Esophagus squamous epithelium (tissue), 5 donors: ENCODE measurements at regions not wholly inside any gene's neighbourhood (a gene's known extent, or its start where the extent isn't known, plus 50 kb on each side); places are given as distances from the start of the nearest gene placed in this dataset.

Experiments used
- DNase-seq: peaks from one replicate; lab custom pipeline; 2025; lab: John Stamatoyannopoulos, UW
- H3K27ac ChIP-seq, 4 donors: fragments of 200-600 bp; sonication (generic); one replicate each; pipeline ENCODE4 v1.5.1; 2016 to 2019; ENCODE audit warnings: mild to moderate bottlenecking in 1 of 4
- H3K27me3 ChIP-seq, 4 donors: fragments of 200-600 bp; sonication (generic); 1 replicate in 3 of 4; 2 replicates in 1 of 4; pipeline versions ENCODE4 v1.5.1 to v1.6.0; 2017 to 2021; ENCODE audit warnings: antibody characterized with exemption in 1 of 4
- H3K36me3 ChIP-seq, 3 donors: fragments of 200-600 bp; sonication (generic); one replicate each; pipeline ENCODE4 v1.5.1; 2016 to 2019
- H3K4me1 ChIP-seq, 3 donors: fragments of 200-600 bp; sonication (generic); one replicate each; pipeline ENCODE4 v1.5.1; 2017 to 2019
- H3K4me3 ChIP-seq, 4 donors: fragments of 200-600 bp; sonication (generic); 1 replicate in 3 of 4; 2 replicates in 1 of 4; pipeline ENCODE4 v1.5.1; 2016 to 2019; ENCODE audit warnings: mild to moderate bottlenecking in 2 of 4, moderate library complexity in 1 of 4
- H3K9me3 ChIP-seq, 3 donors: fragments of 200-600 bp; sonication (generic); one replicate each; pipeline ENCODE4 v1.5.1; 2016 to 2019
- CTCF ChIP-seq, 6 experiments: fragments of 450-650 bp in 4 of 6; fragments of 200-600 bp in 2 of 6; sonication (generic) in 2 of 6; IDR thresholded peaks; one replicate each; pipeline ENCODE4 v1.5.1; 2016 to 2019; ENCODE audit warnings: antibody characterized with exemption in 6 of 6, mild to moderate bottlenecking in 4 of 6, moderate library complexity in 4 of 6
- POLR2A ChIP-seq, 4 donors: fragments of 450-650 bp; IDR thresholded peaks; one replicate each; pipeline ENCODE4 v1.6.1; 2017; ENCODE audit warnings: antibody characterized with exemption in 4 of 4, mild to moderate bottlenecking in 4 of 4, moderate library complexity in 3 of 4
- WGBS, 2 donors: methylation state at CpG; one replicate each; pipeline ENCODE4 v1.1.5; 2018; 5-methylcytosine and 5-hydroxymethylcytosine counted together
- intact Hi-C: fragments of 100-400 bp; cut with DNase I; formaldehyde crosslinking; loops from one replicate; pipeline ENCODE4 v1.15.0; 2022
- donor health status: DM: yes; HTN: yes; CAD: no.

DNA sequence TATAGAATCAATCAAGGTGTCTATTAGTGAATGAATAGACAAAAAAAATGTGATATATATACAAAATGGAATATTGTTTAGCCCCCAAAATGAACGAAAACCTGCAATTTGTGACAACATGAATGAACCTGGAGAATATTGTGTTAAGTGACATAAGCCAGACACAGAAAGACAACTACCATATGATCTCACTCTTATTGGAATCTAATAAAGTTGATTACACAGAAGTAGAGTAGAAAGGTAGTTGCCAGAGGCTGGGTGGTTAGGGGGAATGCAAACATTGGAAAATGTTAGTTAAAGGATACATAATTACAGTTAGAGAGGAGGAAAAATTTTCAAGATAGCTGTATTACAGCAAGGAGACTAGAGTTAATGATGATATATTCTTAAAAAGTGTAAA lies 1962.3 kb downstream of the EFNA5 start:
- Histone ChIP-seq H3K9me3 (no peaks in the 10 kb centered on the region), H3K27me3 (no peaks in the 10 kb centered on the region), H3K27ac (no peak overlapping the region), H3K4me1 (no peaks in the 10 kb centered on the region), H3K4me3 (no peak overlapping the region), H3K36me3 (no peaks in the 10 kb centered on the region)
- WGBS, 2 donors: 48 to 50% methylated on average over 1 of the region's 1 CpG
- no peak for TF ChIP-seq CTCF (IDR thresholded peaks at IDR 0.05)
- DNase-seq: no peak
- intact Hi-C loops: no loop called here

- Histone ChIP-seq H3K27me3 (no peaks in the 10 kb centered on the region), H3K27ac (no peak overlapping the region), H3K36me3 (no peaks in the 10 kb centered on the region), H3K4me3 (no peak overlapping the region), H3K4me1 (no peaks in the 10 kb centered on the region), H3K9me3 (peaks cover 0 to 9% (median 6%) of the 10 kb centered on the region in 3 donors)
- DNase-seq: no peak
- TF ChIP-seq CTCF (IDR thresholded peaks at IDR 0.05) (no peak), POLR2A (IDR thresholded peaks at IDR 0.05) (no peak)
- intact Hi-C loops: no loop called here
Observed at GRCh38 chr5:105702323-105702722, 1968.4 kb downstream of the EFNA5 start.

GRCh38 chr5:105696440-105696839 lies 1974.3 kb downstream of the EFNA5 start:
- no peak for TF ChIP-seq POLR2A (IDR thresholded peaks at IDR 0.05)
- no peak for TF ChIP-seq CTCF (IDR thresholded peaks at IDR 0.05)
- no peak for DNase-seq
- Histone ChIP-seq H3K27ac (no peak overlapping the region), H3K4me3 (no peak overlapping the region), H3K36me3 (no peaks in the 10 kb centered on the region), H3K4me1 (no peaks in the 10 kb centered on the region), H3K27me3 (no peaks in the 10 kb centered on the region), H3K9me3 (peaks cover 0 to 4% (median 0%) of the 10 kb centered on the region in 3 donors)
- WGBS, 2 donors: 95 to 96% methylated on average over 2 of the region's 2 CpGs
- intact Hi-C loops: no loop called here

DNA sequence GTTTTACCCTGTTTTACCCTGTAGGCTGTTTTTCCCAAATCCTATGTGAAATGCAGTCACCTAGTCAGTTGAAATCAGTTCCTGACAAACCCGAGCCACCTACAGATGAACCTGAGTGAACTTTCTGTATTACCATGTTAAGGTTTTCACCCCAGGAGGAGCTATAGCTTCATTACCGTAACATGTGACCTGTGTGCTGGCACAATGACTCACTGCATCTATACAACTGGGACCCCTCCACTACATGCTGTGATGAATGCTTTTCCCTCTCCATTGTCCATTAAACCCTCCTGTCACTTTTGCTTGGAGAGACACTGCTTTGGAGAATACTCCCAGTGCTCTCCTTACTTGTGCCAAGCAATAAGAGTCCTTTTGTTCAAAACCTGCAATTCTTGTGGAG lies 1974.8 kb downstream of the EFNA5 start:
- 68 to 77% methylated on average over 2 of the region's 2 CpGs for WGBS, 2 donors
- no peaks in the 10 kb centered on the region for H3K4me1 ChIP-seq
- no peaks in the 10 kb centered on the region for H3K27me3 ChIP-seq
- DNase-seq: no peak
- intact Hi-C loops: no loop called here
- H3K9me3 ChIP-seq: no peaks in the 10 kb centered on the region
- no peaks in the 10 kb centered on the region for H3K36me3 ChIP-seq
- TF ChIP-seq CTCF (IDR thresholded peaks at IDR 0.05) (no peak), POLR2A (IDR thresholded peaks at IDR 0.05) (no peak)
- no peak overlapping the region for H3K27ac ChIP-seq
- no peak overlapping the region for H3K4me3 ChIP-seq

- no peak for DNase-seq
- H3K27ac ChIP-seq: no peak overlapping the region
- H3K4me1 ChIP-seq: no peaks in the 10 kb centered on the region
- intact Hi-C loops: no loop called here
- 80 to 94% methylated on average over 3 of the region's 3 CpGs for WGBS, 2 donors
- TF ChIP-seq CTCF (IDR thresholded peaks at IDR 0.05): no peak
- TF ChIP-seq POLR2A (IDR thresholded peaks at IDR 0.05): no peak
- no peaks in the 10 kb centered on the region for H3K9me3 ChIP-seq
- no peaks in the 10 kb centered on the region for H3K27me3 ChIP-seq
- no peaks in the 10 kb centered on the region for H3K36me3 ChIP-seq
- H3K4me3 ChIP-seq: no peak overlapping the region
Observed at GRCh38 chr5:105689596-105689995, 1981.1 kb downstream of the EFNA5 start.
